ENCODE measurements at regions not wholly inside any gene's neighbourhood (a gene's known extent, or its start where the extent isn't known, plus 50 kb on each side); places are given as distances from the start of the nearest gene placed in this dataset.

- TF ChIP-seq PRMT5 (CRISPR knock-in tag; IDR thresholded peaks at IDR 0.05) (no peak), IRF2 (CRISPR knock-in tag; IDR thresholded peaks at IDR 0.05) (no peak), ZNF830 (CRISPR knock-in tag; IDR thresholded peaks at IDR 0.05) (no peak), MCM7 (IDR thresholded peaks at IDR 0.05) (no peak), HMG20A (CRISPR knock-in tag; conservative IDR thresholded peaks at IDR 0.05) (no peak), MECOM (CRISPR knock-in tag; IDR thresholded peaks at IDR 0.05) (no peak), MCM5 (IDR thresholded peaks at IDR 0.05; ENCODE audit: low read depth) (no peak), TFE3 (CRISPR knock-in tag; IDR thresholded peaks at IDR 0.05) (no peak), UBTF (IDR thresholded peaks at IDR 0.05; ENCODE audit: borderline replicate concordance in 1 of 2, low read depth in 2 of 2, low read length in 2 of 2) (no peak), MAX (CRISPR knock-in tag; IDR thresholded peaks at IDR 0.05) (no peak), SUPT5H (IDR thresholded peaks at IDR 0.05) (no peak), ERF (CRISPR knock-in tag; IDR thresholded peaks at IDR 0.05) (no peak), ZNF609 (CRISPR knock-in tag; IDR thresholded peaks at IDR 0.05; ENCODE audit: borderline replicate concordance) (no peak), TARDBP (IDR thresholded peaks at IDR 0.05) (no peak), ZNF76 (CRISPR knock-in tag; IDR thresholded peaks at IDR 0.05; ENCODE audit: borderline replicate concordance) (no peak), ZKSCAN8 (CRISPR knock-in tag; IDR thresholded peaks at IDR 0.05) (no peak), ZBTB9 (CRISPR knock-in tag; IDR thresholded peaks at IDR 0.05) (no peak), ZNF134 (CRISPR knock-in tag; conservative IDR thresholded peaks at IDR 0.05) (no peak), XRCC4 (IDR thresholded peaks at IDR 0.05; ENCODE audit: extremely low read depth, insufficient read depth, insufficient read length) (no peak)
Measured at GRCh38 chr1:114282751-114283403, 129.2 kb upstream of the SYT6 start (continued).

All from K562 (cell line).